ENCODE measurements at regions not wholly inside any gene's neighbourhood (a gene's known extent, or its start where the extent isn't known, plus 50 kb on each side); places are given as distances from the start of the nearest gene placed in this dataset.
A peak's percentile ranks its signal among the peaks of the same experiment; 100 is the strongest.
"Not testable (repeated sequence)": the region's sequence is repeated elsewhere in the genome, so short reads cannot be mapped to it uniquely, and the experiment has no call there.

DNA sequence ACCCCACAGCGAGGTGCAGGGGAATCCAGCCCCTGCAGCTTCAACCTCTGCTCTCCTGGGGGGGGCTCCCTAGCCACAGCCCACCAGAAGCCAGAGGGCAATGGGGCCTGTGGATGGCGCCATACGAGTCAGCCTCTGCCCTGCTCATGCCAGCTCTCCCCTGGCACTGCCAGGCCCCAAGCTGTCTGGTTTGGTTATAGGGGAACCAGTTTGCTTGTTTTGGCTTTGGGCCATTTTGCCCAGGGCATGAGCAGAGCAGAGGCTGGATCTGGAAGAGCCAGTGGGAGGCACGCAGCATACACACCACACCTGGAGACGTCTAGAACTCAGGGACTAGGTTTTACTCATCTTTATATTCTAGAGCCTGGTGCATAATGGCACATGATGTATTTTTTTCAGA, 66.7 kb upstream of the SLC22A16 start:
- Mint-ChIP-seq H3K4me3 (no peak overlapping the region), H3K27me3 (no peaks in the 10 kb centered on the region), H3K36me3 (peaks cover 5% of the 10 kb centered on the region), H3K9me3 (peaks cover 0 to 12% (median 3%) of the 10 kb centered on the region in 7 donors), H3K4me1 (peaks cover 2 to 11% (median 7%) of the 10 kb centered on the region in 4 donors), H3K27ac (no peak overlapping the region)
- Histone ChIP-seq H3K36me3 (ENCODE audit: control insufficient read depth, insufficient read depth, low read length) (no peaks in the 10 kb centered on the region), H3K9me3 (ENCODE audit: control insufficient read depth in 2 of 2, low read length in 2 of 2) (no peaks in the 10 kb centered on the region), H3K27ac (ENCODE audit: insufficient read depth, low read length, poor library complexity, severe bottlenecking) (no peak overlapping the region), H3K4me3 (ENCODE audit: low read depth, low read length) (no peak overlapping the region), H3K27me3 (ENCODE audit: control insufficient read depth, insufficient read depth, low read length) (no peaks in the 10 kb centered on the region), H3K4me1 (ENCODE audit: control insufficient read depth, insufficient read depth, low read length, poor library complexity, severe bottlenecking) (peaks cover 7% of the 10 kb centered on the region)
- ATAC-seq (ENCODE audit: low read depth in 2 of 2) (no peak), DNase-seq (no peak)

DNA sequence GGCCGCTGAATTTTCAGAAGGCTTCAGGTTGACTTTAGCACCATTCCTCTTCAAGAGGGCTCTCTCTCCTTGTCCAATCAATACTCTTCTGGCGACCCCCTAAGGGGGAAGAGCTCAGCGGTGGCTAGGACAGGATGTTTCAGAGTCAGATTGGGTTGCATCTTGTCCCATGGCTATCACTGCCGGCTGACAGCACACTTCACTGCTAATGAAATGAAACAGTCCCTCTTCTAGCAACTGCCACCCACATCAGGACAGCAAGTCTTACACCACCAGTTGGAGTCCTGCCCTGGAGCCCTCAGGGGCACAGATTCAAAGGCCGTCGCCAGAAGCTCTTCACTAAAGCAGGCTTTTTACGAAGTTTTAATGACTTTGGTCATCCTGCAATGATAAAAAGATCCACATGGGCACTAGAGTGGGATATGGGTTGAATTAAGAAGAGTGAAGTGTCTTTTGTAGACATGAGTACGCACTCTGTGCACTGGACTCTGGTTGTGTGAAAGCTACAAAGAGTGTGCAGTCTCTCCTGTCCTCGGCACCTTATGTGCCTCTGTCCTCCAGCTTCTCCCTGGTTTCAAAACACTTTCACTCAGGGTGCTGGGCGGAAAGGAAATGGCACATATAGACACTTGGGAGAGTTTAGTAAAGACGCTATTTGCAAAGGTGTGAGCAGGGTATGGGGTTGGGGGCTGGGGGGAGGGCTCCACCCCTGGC, 66.1 kb upstream of the SLC22A16 start:
- Mint-ChIP-seq H3K4me3 (no peak overlapping the region), H3K4me1 (peaks cover 6 to 15% (median 11%) of the 10 kb centered on the region in 4 donors), H3K27me3 (no peaks in the 10 kb centered on the region), H3K36me3 (peaks cover 5% of the 10 kb centered on the region), H3K27ac (no peak overlapping the region), H3K9me3 (peaks cover 0 to 12% (median 3%) of the 10 kb centered on the region in 7 donors)
- H3K4me3 ChIP-seq (ENCODE audit: low read depth, low read length) = no peak overlapping the region
- H3K4me1 ChIP-seq (ENCODE audit: control insufficient read depth, insufficient read depth, low read length, poor library complexity, severe bottlenecking) = peaks cover 7% of the 10 kb centered on the region
- no peaks in the 10 kb centered on the region for H3K36me3 ChIP-seq (ENCODE audit: control insufficient read depth, insufficient read depth, low read length)
- H3K27me3 ChIP-seq (ENCODE audit: control insufficient read depth, insufficient read depth, low read length) = no peaks in the 10 kb centered on the region
- no peak for ATAC-seq (ENCODE audit: low read depth in 2 of 2)
- no peaks in the 10 kb centered on the region for H3K9me3 ChIP-seq (ENCODE audit: control insufficient read depth in 2 of 2, low read length in 2 of 2)
- no peak for DNase-seq
- H3K27ac ChIP-seq (ENCODE audit: insufficient read depth, low read length, poor library complexity, severe bottlenecking) = no peak overlapping the region

DNA sequence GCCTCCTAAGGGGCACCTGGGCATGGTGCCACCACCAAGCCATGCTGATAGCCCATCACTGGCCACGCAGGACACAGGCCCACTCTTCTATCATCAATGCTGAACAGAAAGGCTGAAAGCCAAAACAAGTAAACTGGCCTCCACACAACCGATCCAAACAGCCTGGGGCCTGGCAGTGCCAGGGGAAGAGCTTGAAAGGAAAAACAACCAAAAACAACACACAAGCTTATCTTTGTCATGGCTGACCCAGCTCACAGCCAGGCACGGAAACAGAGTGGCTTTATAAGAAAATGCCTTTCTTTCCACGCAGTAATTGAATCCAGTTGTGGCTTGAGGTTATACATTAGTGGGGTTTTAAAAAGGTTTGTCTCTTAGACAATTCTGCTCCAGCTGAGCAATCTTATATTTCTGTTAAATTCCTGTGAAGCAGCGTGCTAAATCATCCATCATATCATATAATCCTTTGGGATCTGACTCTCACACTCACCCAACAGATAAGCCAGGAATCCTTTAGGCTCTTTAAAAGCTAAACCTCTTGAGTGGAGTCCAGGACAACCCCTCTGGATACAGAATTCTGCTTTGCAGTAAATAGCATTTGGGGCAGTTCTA, 65.4 kb upstream of the SLC22A16 start:
- H3K27me3 Mint-ChIP-seq = no peaks in the 10 kb centered on the region
- no peak overlapping the region for H3K27ac Mint-ChIP-seq
- DNase-seq (no peak), ATAC-seq (ENCODE audit: low read depth in 2 of 2) (no peak)
- H3K4me1 Mint-ChIP-seq = peaks cover 8 to 18% (median 13%) of the 10 kb centered on the region in 4 donors
- H3K36me3 Mint-ChIP-seq = peaks cover 5% of the 10 kb centered on the region
- H3K4me3 ChIP-seq (ENCODE audit: low read depth, low read length) = no peak overlapping the region
- H3K27ac ChIP-seq (ENCODE audit: insufficient read depth, low read length, poor library complexity, severe bottlenecking) = no peak overlapping the region
- no peaks in the 10 kb centered on the region for H3K27me3 ChIP-seq (ENCODE audit: control insufficient read depth, insufficient read depth, low read length)
- no peaks in the 10 kb centered on the region for H3K9me3 ChIP-seq (ENCODE audit: control insufficient read depth in 2 of 2, low read length in 2 of 2)
- H3K4me1 ChIP-seq (ENCODE audit: control insufficient read depth, insufficient read depth, low read length, poor library complexity, severe bottlenecking) = peaks cover 7% of the 10 kb centered on the region
- peaks cover 0 to 12% (median 3%) of the 10 kb centered on the region in 7 donors for H3K9me3 Mint-ChIP-seq
- no peaks in the 10 kb centered on the region for H3K36me3 ChIP-seq (ENCODE audit: control insufficient read depth, insufficient read depth, low read length)
- no peak overlapping the region for H3K4me3 Mint-ChIP-seq

DNA sequence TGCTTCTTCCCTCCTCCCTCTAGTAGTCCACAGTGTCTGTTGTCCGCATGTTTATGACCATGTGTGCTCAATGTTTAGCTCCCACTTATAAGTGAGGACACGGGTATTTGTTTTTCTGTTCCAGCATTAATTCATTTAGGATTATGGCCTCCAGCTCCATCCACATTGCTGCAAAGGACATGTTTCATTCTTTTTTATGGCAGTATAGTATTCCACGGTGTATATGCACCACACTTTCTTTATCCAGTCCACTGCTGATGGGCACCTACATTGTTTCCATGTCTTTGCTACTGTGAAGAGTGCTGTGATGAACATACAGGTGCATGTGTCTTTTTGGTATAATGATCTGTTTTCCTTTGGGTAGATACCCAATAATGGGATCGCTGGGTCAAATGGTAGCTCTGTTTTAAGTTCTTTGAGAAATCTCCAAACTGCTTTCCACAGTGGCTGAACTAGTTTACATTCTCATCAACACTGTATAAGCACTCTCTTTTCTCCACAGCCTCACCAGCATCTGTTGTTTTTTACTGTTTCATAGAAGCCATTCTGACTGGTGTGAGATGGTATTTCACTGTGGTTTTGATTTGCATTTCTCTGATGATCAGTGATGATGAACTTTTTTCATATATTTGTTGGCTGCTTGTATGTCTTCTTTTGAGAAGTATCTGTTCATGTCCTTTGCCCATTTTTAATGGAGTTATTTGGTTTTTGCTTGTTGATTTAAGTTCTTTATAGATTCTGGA, 63.0 kb upstream of the SLC22A16 start:
- not testable (repeated sequence) for H3K27ac Mint-ChIP-seq; H3K36me3 ChIP-seq (ENCODE audit: control insufficient read depth, insufficient read depth, low read length); H3K9me3 ChIP-seq (ENCODE audit: control insufficient read depth in 2 of 2, low read length in 2 of 2); H3K4me3 Mint-ChIP-seq; H3K27me3 ChIP-seq (ENCODE audit: control insufficient read depth, insufficient read depth, low read length); H3K27ac ChIP-seq (ENCODE audit: insufficient read depth, low read length, poor library complexity, severe bottlenecking); H3K4me3 ChIP-seq (ENCODE audit: low read depth, low read length); H3K27me3 Mint-ChIP-seq; ATAC-seq (ENCODE audit: low read depth in 2 of 2); H3K4me1 ChIP-seq (ENCODE audit: control insufficient read depth, insufficient read depth, low read length, poor library complexity, severe bottlenecking); H3K36me3 Mint-ChIP-seq
- Mint-ChIP-seq H3K9me3 (peaks cover 0 to 15% (median 0%) of the 10 kb centered on the region in 7 donors), H3K4me1 (peaks cover 7 to 18% (median 11%) of the 10 kb centered on the region in 4 donors)
- DNase-seq = peak in 1 of 3 donors; percentile 34

DNA sequence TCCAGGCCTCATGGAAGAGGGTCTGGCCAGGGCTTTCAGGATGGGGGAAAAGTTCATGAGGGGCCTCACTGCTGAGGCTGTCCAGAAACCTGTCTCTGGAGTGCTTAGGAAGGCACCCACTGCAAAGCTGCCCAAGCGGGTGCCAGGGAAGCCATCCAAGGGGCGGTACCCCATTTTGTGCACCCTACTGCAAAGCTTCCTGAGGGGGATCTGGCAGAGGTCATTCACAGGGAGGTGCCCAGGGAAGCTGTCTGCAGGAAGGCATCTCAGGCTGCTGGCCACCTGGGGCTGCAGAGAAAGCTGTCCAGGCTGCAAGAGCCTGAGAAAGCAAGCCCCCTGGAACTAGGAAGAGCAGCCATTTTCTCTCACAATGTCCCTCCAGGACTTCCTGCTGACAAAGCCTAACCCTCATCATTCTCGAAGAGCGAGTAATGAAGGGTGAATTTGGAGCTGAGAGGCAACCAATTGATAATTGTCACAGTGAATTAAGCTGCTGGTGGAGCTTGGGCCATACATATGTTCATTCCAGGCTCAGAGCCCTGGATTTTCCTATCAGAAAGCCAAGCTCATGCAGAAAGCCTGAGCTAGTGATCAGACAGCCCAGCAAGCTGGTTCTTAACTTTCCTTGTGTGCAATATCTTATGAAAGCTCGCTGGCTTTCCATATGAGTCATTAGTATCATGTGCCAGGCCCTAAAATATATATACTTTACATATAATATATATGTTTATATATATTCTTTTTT, 62.2 kb upstream of the SLC22A16 start:
- no peaks in the 10 kb centered on the region for H3K9me3 ChIP-seq (ENCODE audit: control insufficient read depth in 2 of 2, low read length in 2 of 2)
- no peak overlapping the region for H3K4me3 Mint-ChIP-seq
- no peaks in the 10 kb centered on the region for H3K27me3 ChIP-seq (ENCODE audit: control insufficient read depth, insufficient read depth, low read length)
- H3K4me1 Mint-ChIP-seq = peaks cover 4 to 15% (median 11%) of the 10 kb centered on the region in 4 donors
- peaks cover 0 to 15% (median 0%) of the 10 kb centered on the region in 7 donors for H3K9me3 Mint-ChIP-seq
- H3K27me3 Mint-ChIP-seq = no peaks in the 10 kb centered on the region
- no peak overlapping the region for H3K4me3 ChIP-seq (ENCODE audit: low read depth, low read length)
- ATAC-seq (ENCODE audit: low read depth in 2 of 2) (no peak), DNase-seq (no peak)
- H3K27ac Mint-ChIP-seq = no peak overlapping the region
- H3K4me1 ChIP-seq (ENCODE audit: control insufficient read depth, insufficient read depth, low read length, poor library complexity, severe bottlenecking) = no peaks in the 10 kb centered on the region
- no peaks in the 10 kb centered on the region for H3K36me3 ChIP-seq (ENCODE audit: control insufficient read depth, insufficient read depth, low read length)
- no peak overlapping the region for H3K27ac ChIP-seq (ENCODE audit: insufficient read depth, low read length, poor library complexity, severe bottlenecking)
- H3K36me3 Mint-ChIP-seq = no peaks in the 10 kb centered on the region

DNA sequence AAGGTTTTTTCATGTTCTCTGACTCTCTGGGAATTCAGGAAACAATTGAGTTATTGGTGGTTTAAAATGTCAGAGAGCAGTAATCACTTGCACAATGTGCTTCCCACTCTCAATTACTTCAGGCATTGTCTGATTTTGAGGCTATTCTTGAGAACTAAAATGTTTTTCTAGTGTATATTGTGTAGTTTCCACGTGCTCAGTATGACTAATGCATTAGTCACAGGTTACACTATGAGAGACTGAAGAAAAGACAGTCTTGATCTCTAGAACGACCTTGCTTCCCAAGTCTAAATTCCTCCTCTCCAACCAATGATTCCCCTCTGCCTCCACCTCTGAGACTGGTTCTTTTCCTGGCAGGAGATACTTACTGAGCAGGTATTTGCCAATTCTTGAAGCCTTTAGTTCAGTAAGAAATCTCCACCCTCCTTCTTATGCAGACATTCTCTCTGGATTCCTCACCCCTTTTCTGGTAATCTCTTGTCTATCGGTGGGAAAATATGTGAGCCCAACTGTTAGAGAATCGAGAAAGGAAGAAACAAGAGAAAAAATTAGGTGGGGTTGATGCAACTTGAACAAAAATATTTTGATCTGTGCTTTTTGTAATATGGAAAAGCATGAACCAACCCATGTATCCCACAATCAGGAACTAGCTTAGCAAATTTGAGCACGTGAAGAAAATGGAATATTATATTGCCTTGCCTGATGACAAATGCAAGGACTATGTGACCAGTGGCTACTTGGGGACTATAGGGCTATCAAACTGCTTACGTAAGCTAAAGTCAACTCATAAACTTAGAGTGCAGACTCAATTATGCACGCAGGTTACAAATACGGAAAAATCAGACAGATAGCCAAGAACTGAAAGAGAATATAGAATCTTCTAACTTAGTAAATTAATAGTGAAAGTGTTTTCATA, 61.1 kb upstream of the SLC22A16 start:
- no peaks in the 10 kb centered on the region for H3K4me1 ChIP-seq (ENCODE audit: control insufficient read depth, insufficient read depth, low read length, poor library complexity, severe bottlenecking)
- DNase-seq (peak in 1 of 3 donors; percentile 40), ATAC-seq (ENCODE audit: low read depth in 2 of 2) (peak; percentile 67 to 77)
- no peak overlapping the region for H3K27ac ChIP-seq (ENCODE audit: insufficient read depth, low read length, poor library complexity, severe bottlenecking)
- Mint-ChIP-seq H3K4me1 (peaks cover 4 to 12% (median 10%) of the 10 kb centered on the region in 4 donors), H3K9me3 (peaks cover 0 to 15% (median 0%) of the 10 kb centered on the region in 7 donors), H3K27me3 (no peaks in the 10 kb centered on the region), H3K27ac (peak overlapping the region in 1 of 3 donors; percentile 36), H3K36me3 (no peaks in the 10 kb centered on the region), H3K4me3 (no peak overlapping the region)
- H3K27me3 ChIP-seq (ENCODE audit: control insufficient read depth, insufficient read depth, low read length) = no peaks in the 10 kb centered on the region
- H3K4me3 ChIP-seq (ENCODE audit: low read depth, low read length) = no peak overlapping the region
- no peaks in the 10 kb centered on the region for H3K9me3 ChIP-seq (ENCODE audit: control insufficient read depth in 2 of 2, low read length in 2 of 2)
- no peaks in the 10 kb centered on the region for H3K36me3 ChIP-seq (ENCODE audit: control insufficient read depth, insufficient read depth, low read length)

All from CD4-positive, CD25-positive, alpha-beta regulatory T cell (primary cell).